ENCODE measurements at regions not wholly inside any gene's neighbourhood (a gene's known extent, or its start where the extent isn't known, plus 50 kb on each side); places are given as distances from the start of the nearest gene placed in this dataset.
A peak's percentile ranks its signal among the peaks of the same experiment; 100 is the strongest.

GRCh38 chr17:13316657-13317056 lies 285.1 kb downstream of the HS3ST3A1 start:
- DNase-seq (ENCODE audit: extremely low read depth, low read depth) = no peak

- no peak for DNase-seq (ENCODE audit: extremely low read depth, low read depth)
Observed at GRCh38 chr17:13311306-13311705, 290.4 kb downstream of the HS3ST3A1 start.

GRCh38 chr17:13310858-13311257 lies 290.9 kb downstream of the HS3ST3A1 start:
- no peak for DNase-seq (ENCODE audit: extremely low read depth, low read depth)

DNA sequence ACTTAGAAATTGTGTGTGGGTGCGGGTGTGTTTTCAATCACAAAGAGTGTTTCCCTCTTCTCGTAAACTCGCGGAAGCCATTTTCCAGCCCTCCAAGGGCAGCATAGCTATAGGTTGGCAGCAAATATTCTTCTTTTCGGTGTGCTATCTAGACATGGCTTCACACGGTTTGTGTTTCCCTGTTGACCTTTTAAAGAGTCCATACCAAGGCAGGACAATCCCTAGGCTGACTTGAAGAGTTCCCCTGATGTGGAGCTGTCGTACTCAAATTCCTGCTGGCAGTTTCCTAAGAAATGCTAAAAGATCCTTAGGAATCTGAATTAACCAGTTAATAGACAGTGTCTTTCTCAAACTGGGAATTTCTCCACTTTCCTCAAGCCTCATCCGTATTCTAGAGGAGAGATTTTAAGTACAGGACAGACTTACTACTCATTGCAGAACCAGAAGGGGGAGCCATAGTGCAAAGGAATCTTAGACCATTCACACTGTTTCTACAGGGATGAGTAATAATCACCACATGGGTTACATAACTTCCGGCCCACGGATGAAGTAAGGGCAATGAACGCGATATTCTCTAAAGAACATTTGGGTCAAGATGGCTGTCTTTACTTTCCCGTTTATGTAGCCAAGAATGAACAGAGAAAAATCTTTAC lies 288.6 kb upstream of the ELAC2 start:
- peak; percentile 67 for DNase-seq (ENCODE audit: extremely low read depth, low read depth)

- DNase-seq (ENCODE audit: extremely low read depth, low read depth) = no peak
Observed at GRCh38 chr17:13302983-13303382, 285.2 kb upstream of the ELAC2 start.

- DNase-seq (ENCODE audit: extremely low read depth, low read depth) = no peak
Observed at GRCh38 chr17:13302419-13302818, 284.6 kb upstream of the ELAC2 start.

- DNase-seq (ENCODE audit: extremely low read depth, low read depth) = no peak
Observed at GRCh38 chr17:13297183-13297582, 279.4 kb upstream of the ELAC2 start.

GRCh38 chr17:13293421-13293820 lies 275.6 kb upstream of the ELAC2 start:
- DNase-seq (ENCODE audit: extremely low read depth, low read depth) = no peak

- DNase-seq (ENCODE audit: extremely low read depth, low read depth) = no peak
Observed at GRCh38 chr17:13292291-13292690, 274.5 kb upstream of the ELAC2 start.

GRCh38 chr17:13288248-13288647 lies 270.4 kb upstream of the ELAC2 start:
- no peak for DNase-seq (ENCODE audit: extremely low read depth, low read depth)

- no peak for DNase-seq (ENCODE audit: extremely low read depth, low read depth)
Observed at GRCh38 chr17:13287226-13287625, 269.4 kb upstream of the ELAC2 start.

DNA sequence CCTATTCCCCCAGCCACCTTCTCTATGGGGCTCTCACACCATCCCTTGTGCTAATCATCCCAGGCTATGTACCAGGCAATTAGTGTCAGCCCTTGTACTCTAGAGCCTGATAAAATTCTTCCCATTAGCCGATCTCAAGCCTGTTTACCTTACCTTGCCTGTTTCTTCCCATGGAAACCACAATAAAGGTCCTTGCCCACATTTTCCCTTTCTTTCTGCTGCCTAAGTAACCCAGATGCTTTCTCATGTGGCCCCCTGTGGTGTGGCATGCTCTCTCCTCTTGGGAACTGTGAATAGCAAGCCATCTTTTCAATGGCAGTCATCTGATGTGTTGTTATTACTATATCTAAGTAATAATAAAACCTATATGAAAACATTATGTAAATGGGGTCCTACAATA lies 265.8 kb upstream of the ELAC2 start:
- no peak for DNase-seq (ENCODE audit: extremely low read depth, low read depth)

DNA sequence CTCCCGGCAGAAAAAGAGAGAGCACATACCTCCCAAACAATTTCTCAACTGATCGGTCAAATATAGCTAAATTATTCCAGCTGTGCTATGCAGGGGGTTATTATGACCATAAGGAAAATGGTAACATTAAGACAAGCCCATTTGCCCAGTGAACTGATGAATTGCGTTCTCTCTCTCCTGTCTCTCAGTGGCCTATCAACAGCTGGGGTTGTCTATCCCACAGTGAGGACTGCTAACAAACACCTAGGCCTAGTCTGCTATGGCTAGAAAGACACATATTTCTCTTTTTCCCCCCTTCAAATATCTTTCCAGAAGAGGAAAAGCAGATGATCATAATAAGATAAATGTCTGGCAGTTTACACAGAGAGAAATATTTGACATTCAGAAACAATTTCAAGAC lies 263.8 kb upstream of the ELAC2 start:
- DNase-seq (ENCODE audit: extremely low read depth, low read depth) = no peak

DNA sequence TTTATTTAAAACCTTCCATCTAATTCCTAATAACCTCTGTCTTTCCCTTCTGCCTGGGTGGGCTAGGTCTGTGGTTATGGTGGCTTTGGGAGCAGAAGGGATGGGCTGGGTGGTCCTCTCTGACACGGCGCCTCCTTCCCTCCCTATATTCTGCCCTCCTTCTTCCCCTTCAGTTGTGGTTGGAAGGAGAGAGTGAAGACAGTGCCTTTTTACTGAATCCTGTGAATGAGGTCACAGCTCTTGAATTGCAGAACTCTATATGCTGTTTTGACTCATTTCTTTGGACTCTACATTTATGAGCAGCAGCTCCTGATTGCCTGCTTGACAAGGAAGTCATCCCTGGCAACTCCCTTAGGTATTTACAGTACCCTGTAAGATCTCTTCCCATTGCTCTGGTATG lies 256.0 kb upstream of the ELAC2 start:
- DNase-seq (ENCODE audit: extremely low read depth, low read depth) = no peak

- DNase-seq (ENCODE audit: extremely low read depth, low read depth) = no peak
Observed at GRCh38 chr17:13272296-13272695, 254.5 kb upstream of the ELAC2 start.

DNA sequence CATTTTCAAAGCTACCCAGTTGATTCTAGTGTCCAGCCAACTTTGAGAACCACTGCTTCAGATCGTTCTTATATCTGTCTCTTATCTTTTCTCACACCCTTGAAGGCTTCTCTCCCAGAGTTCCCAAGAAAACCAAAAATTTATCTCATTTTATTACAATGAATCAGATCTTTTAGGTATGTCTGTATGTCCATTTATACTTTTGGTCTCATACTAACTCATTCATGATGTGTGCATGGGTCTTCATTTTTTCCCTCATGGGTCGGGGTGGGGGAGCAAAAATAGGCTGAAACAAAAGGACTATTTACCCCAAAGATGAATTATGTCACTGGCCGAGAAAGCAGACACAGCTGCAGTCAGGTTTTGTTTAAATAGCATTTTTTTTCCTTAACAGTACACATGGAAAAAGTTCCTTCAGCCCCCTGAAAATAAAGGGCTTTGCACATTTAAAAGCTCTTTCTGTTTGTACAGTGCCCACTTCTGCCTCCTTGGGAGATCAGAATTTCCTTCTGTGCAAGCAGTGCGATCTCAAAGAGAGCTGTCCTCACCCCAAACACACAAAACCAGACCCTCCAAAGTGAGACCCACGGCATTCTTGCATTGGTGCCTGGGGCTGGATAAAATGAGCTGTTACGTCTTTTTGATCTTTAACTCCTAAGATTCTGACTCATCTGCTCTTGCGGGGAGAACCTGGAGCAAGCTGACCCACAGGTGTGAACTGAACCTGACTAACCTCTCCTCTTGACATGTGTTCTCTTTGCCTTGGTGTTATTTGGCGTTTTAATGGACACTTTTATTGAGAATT lies 251.2 kb upstream of the ELAC2 start:
- no peak for DNase-seq (ENCODE audit: extremely low read depth, low read depth)

DNA sequence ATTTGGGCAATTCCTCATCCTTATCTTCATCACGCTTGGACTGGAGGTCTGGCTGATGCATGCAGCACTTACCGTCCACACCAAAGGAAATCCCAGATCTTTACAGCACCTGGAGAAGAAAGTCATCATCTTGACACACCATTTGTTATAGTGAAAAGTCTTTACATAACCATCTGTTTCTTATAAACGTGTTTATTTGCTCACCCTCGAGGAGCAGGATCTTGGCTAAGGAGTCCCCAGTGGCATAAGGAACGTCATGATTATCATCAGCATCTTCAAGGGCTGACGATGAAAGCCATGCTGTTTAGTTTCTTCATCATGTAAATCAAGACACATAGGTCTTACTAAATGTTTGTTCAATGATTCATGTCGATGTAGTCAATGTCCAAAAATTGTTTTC lies 248.8 kb upstream of the ELAC2 start:
- DNase-seq (ENCODE audit: extremely low read depth, low read depth) = no peak

GRCh38 chr17:13265311-13265710 lies 247.5 kb upstream of the ELAC2 start:
- DNase-seq (ENCODE audit: extremely low read depth, low read depth) = no peak

DNA sequence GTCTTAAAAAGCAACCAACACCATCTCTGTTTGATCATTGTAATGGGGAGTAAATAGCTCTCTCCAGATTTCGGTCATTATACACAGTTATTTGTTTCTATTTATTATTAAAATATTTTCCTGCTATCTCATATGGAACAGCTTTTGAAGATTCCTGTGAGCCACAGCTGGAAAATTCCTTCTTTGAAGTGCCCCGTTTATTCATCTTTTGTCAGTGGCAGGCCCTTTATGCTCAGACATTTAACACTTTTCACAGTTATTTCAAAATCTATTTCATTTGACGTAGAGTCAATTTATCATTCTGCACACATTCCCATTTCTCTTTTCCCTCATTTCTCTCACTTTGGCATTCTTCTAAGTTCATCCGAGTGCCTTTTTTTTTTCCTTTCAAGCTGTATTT lies 245.9 kb upstream of the ELAC2 start:
- DNase-seq (ENCODE audit: extremely low read depth, low read depth) = no peak

DNA sequence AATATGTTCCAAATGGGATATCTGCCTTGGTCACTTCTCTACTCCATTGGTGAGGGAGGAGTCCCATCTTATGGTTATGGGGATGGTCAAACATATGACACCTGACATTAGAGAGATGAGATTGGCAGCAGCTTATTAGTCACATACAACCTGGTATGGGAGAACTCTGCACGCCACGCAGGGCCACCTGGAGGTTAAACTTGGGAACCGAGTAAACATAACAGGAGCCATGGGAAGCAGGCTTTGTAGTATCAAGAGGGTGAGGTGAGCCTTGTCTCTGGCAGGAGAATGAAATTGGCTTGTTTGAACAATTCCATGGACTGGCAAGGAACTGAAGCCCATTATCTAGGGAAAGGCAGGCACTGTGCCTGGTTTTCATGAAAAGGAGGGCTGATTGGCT lies 238.7 kb upstream of the ELAC2 start:
- DNase-seq (ENCODE audit: extremely low read depth, low read depth) = no peak

GRCh38 chr17:13253733-13254410 lies 236.0 kb upstream of the ELAC2 start:
- DNase-seq (ENCODE audit: extremely low read depth, low read depth) = no peak

DNA sequence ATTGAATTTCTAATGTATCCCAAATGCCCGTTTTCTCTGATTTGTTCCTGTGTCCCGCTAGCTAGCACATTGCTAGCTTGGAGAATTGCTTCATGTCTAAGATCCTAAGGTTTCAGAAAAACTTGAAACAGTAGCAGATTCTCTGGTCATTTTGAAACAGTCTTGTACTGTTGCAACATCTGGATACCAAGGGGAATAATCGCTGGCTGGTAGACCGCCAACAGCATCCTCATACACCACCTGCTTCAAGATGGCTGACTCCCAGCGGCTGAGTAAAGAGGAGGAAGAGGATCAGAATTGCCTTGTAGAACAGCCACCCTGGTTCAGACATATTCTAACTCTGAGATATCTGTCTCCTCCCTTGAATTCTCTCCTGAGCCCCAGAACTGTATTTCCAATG lies 226.7 kb upstream of the ELAC2 start:
- no peak for DNase-seq (ENCODE audit: extremely low read depth, low read depth)
